H7 (cell line): ENCODE measurements at regions not wholly inside any gene's neighbourhood (a gene's known extent, or its start where the extent isn't known, plus 50 kb on each side); places are given as distances from the start of the nearest gene placed in this dataset.

ENCODE experiments used
- DNase-seq: peaks from one replicate; pipeline ENCODE4 v3.0.0; 2012
- H3K27me3 ChIP-seq: 2 replicates; pipeline ENCODE4 v1.6.0; 2011; ENCODE audit warnings: mild to moderate bottlenecking, low read length; ENCODE audit not compliant: control insufficient read depth, insufficient read depth
- H3K36me3 ChIP-seq: replicated peaks from 2 replicates; pipeline ENCODE4 v1.5.1; 2011; ENCODE audit warnings: low read length; ENCODE audit not compliant: control insufficient read depth, insufficient read depth
- H3K4me3 ChIP-seq: 2 replicates; pipeline ENCODE4 v1.5.1; 2011; ENCODE audit warnings: low read depth, mild to moderate bottlenecking, control low read depth, low read length, moderate library complexity; ENCODE audit not compliant: insufficient read depth

- H3K36me3 ChIP-seq = no peaks in the 10 kb centered on the region
- DNase-seq = no peak
- H3K27me3 ChIP-seq = no peaks in the 10 kb centered on the region
- H3K4me3 ChIP-seq = no peak overlapping the region
These were observed 64.4 kb upstream of the CDH8 start for GRCh38 chr16:62100651-62101050.

DNA sequence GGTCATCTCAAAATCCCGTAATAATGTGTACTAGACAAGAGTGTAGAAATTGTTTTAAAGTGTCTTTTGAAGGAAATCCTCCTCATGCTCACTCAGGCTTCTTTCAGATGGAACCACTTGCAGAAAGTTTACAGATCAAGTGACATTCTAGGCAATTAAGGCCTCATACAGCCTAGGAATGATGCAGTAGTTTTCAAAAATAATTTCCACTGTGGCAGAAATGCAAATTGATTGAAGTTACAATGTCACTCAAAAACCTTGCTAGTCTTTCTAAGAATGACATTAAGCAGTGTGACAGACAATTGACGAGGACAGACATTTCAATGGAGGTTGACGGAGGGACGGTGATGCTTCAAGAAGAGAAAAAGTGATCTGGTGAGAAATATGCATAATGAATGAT is 53.5 kb upstream of the CDH8 start:
- H3K27me3 ChIP-seq = no peaks in the 10 kb centered on the region
- H3K36me3 ChIP-seq = no peaks in the 10 kb centered on the region
- H3K4me3 ChIP-seq = no peak overlapping the region
- DNase-seq = no peak

- Histone ChIP-seq H3K27me3 (no peaks in the 10 kb centered on the region), H3K4me3 (no peak overlapping the region), H3K36me3 (no peaks in the 10 kb centered on the region)
- DNase-seq = no peak
These were observed 52.6 kb upstream of the CDH8 start for GRCh38 chr16:62088731-62089410.
